DMS 273 treated with DMSO at 0.1 percent for 48 hours (cell line): ENCODE measurements at regions not wholly inside any gene's neighbourhood (a gene's known extent, or its start where the extent isn't known, plus 50 kb on each side); places are given as distances from the start of the nearest gene placed in this dataset.
"Not testable (repeated sequence)": the region's sequence is repeated elsewhere in the genome, so short reads cannot be mapped to it uniquely, and the experiment has no call there.

Experiments used
- DNase-seq: peaks from one replicate; lab custom pipeline; 2025; lab: John Stamatoyannopoulos, UW

- DNase-seq = no peak
These were observed 1627.6 kb downstream of the SI start for GRCh38 chr3:163450698-163451097.

- DNase-seq = no peak
These were observed 1639.5 kb downstream of the SI start for GRCh38 chr3:163438760-163439159.

- DNase-seq = no peak
These were observed 1655.6 kb downstream of the SI start for GRCh38 chr3:163422671-163423070.

GRCh38 chr3:163391407-163392181 is 1686.7 kb downstream of the SI start:
- no peak for DNase-seq

- no peak for DNase-seq
These were observed 1693.9 kb downstream of the SI start for GRCh38 chr3:163384383-163384782.

- no peak for DNase-seq
These were observed 1696.1 kb downstream of the SI start for GRCh38 chr3:163382183-163382582.

GRCh38 chr3:163368168-163368567 is 1710.1 kb downstream of the SI start:
- no peak for DNase-seq

GRCh38 chr3:163364717-163365116 is 1713.6 kb downstream of the SI start:
- DNase-seq = no peak

GRCh38 chr3:163362151-163362550 is 1716.1 kb downstream of the SI start:
- DNase-seq = no peak

GRCh38 chr3:163361357-163361878 is 1716.9 kb downstream of the SI start:
- DNase-seq = not testable (repeated sequence)

- no peak for DNase-seq
These were observed 1730.4 kb downstream of the SI start for GRCh38 chr3:163347944-163348343.

GRCh38 chr3:163335429-163335828 is 1742.9 kb downstream of the SI start:
- no peak for DNase-seq

GRCh38 chr3:163328680-163329079 is 1749.6 kb downstream of the SI start:
- no peak for DNase-seq

- DNase-seq = no peak
These were observed 1751.2 kb downstream of the SI start for GRCh38 chr3:163327086-163327485.

- no peak for DNase-seq
These were observed 1762.5 kb downstream of the SI start for GRCh38 chr3:163315786-163316185.

- DNase-seq = no peak
These were observed 1771.9 kb downstream of the SI start for GRCh38 chr3:163306405-163306804.

GRCh38 chr3:163273694-163274093 is 1777.1 kb downstream of the OTOL1 start:
- DNase-seq = no peak

GRCh38 chr3:163266731-163267130 is 1770.1 kb downstream of the OTOL1 start:
- DNase-seq = no peak

GRCh38 chr3:163261618-163262017 is 1765.0 kb downstream of the OTOL1 start:
- no peak for DNase-seq

GRCh38 chr3:163261056-163261455 is 1764.4 kb downstream of the OTOL1 start:
- DNase-seq = no peak

- no peak for DNase-seq
These were observed 1721.7 kb downstream of the OTOL1 start for GRCh38 chr3:163218336-163218735.

GRCh38 chr3:163213838-163214237 is 1717.2 kb downstream of the OTOL1 start:
- DNase-seq = no peak

GRCh38 chr3:163196815-163197374 is 1700.3 kb downstream of the OTOL1 start:
- no peak for DNase-seq

- DNase-seq = no peak
These were observed 1699.6 kb downstream of the OTOL1 start for GRCh38 chr3:163196245-163196644.
